ENCODE measurements at regions not wholly inside any gene's neighbourhood (a gene's known extent, or its start where the extent isn't known, plus 50 kb on each side); places are given as distances from the start of the nearest gene placed in this dataset.
"Not testable (repeated sequence)": the region's sequence is repeated elsewhere in the genome, so short reads cannot be mapped to it uniquely, and the experiment has no call there.

DNA sequence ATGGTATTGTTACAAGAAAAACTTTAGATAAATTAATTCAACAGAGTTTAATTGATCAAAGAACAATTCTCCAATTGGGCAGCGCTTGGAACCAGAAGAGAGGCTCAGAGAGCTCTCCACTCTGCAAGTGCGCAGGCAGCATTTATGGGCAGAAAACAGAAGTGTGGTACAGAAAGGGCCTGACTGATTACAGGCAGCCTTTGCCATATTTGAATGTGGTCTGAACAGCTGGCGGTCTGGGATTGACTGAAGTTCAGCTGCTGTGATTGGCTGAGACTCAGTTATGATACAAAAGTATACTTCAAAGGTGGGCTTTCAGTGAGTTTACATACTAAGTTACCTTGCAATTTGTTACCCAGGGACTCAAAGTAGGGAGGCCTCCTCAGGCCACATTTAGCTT, 301.3 kb upstream of the ID2 start (continued):
- TF ChIP-seq, protein P1, sequence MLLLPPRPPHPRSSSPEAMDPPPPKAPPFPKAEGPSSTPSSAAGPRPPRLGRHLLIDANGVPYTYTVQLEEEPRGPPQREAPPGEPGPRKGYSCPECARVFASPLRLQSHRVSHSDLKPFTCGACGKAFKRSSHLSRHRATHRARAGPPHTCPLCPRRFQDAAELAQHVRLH (tag by site-specific recombination; IDR thresholded peaks at IDR 0.05), result no peak
- no peak for TF ChIP-seq ZSCAN16 (tag by site-specific recombination; IDR thresholded peaks at IDR 0.05)
- TF ChIP-seq ZNF521 (tag by site-specific recombination; IDR thresholded peaks at IDR 0.05), result no peak
- no peak for TF ChIP-seq SALL2 (tag by site-specific recombination; IDR thresholded peaks at IDR 0.05; ENCODE audit: borderline replicate concordance)
- TF ChIP-seq ZBTB20 (tag by site-specific recombination; IDR thresholded peaks at IDR 0.05), result no peak

DNA sequence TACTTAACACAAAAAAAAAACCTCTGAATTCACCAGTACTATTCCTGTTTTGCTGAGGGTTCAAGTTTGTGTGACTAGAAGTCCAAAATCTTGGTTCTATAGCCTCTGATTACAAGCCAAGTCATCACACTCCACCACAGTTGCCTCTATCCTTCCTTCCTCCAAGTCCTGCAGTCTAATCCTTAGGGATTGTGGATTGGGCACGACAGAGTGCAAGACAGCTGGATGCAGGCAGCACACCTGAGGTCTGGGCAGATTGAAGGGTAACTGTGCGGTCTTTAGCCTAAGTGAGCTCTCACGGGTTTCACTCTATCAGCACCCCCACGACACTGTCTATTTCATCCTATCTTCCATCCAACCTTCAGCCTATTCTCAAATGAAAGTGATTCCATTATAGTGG, 299.4 kb upstream of the ID2 start:
- Histone ChIP-seq H3K4me3 (ENCODE audit: low read depth, low read length) (no peak overlapping the region), H3K4me1 (ENCODE audit: control insufficient read depth, insufficient read depth, low read length) (no peaks in the 10 kb centered on the region), H3K27ac (ENCODE audit: extremely low read depth, low read depth, low read length) (no peak overlapping the region), H3K36me3 (ENCODE audit: control insufficient read depth in 2 of 2, insufficient read depth in 1 of 2, low read length in 2 of 2) (no peaks in the 10 kb centered on the region), H3K9me3 (ENCODE audit: control insufficient read depth, insufficient read depth, low read depth, low read length) (no peaks in the 10 kb centered on the region)
- CTCF ChIA-PET, result no interaction called here
- POLR2A ChIA-PET, result no interaction called here
- TF ChIP-seq ZNF544 (tag by site-specific recombination; IDR thresholded peaks at IDR 0.05) (no peak), KLF10 (tag by site-specific recombination; IDR thresholded peaks at IDR 0.05) (no peak), ZNF610 (tag by site-specific recombination; IDR thresholded peaks at IDR 0.05; ENCODE audit: borderline replicate concordance) (no peak), ZNF112 (tag by site-specific recombination; IDR thresholded peaks at IDR 0.05) (no peak), ZBTB21 (tag by site-specific recombination; IDR thresholded peaks at IDR 0.05) (no peak), ZNF266 (tag by site-specific recombination; IDR thresholded peaks at IDR 0.05; ENCODE audit: low read depth) (no peak), ZNF404 (tag by site-specific recombination; IDR thresholded peaks at IDR 0.05) (no peak), ZNF146 (tag by site-specific recombination; IDR thresholded peaks at IDR 0.05) (no peak), ZBTB7A (tag by site-specific recombination; IDR thresholded peaks at IDR 0.05; ENCODE audit: low read depth) (no peak), HOXD13 (CRISPR knock-in tag; IDR thresholded peaks at IDR 0.05; ENCODE audit: borderline replicate concordance) (no peak), ZNF2 (tag by site-specific recombination; IDR thresholded peaks at IDR 0.05) (no peak), ZNF48 (tag by site-specific recombination; IDR thresholded peaks at IDR 0.05) (no peak), ZNF664 (tag by site-specific recombination; IDR thresholded peaks at IDR 0.05) (no peak), ZNF843 (tag by site-specific recombination; IDR thresholded peaks at IDR 0.05) (no peak), ZNF501 (tag by site-specific recombination; IDR thresholded peaks at IDR 0.05) (no peak), ZNF701 (tag by site-specific recombination; IDR thresholded peaks at IDR 0.05) (no peak)
- TF ChIP-seq, protein P2, sequence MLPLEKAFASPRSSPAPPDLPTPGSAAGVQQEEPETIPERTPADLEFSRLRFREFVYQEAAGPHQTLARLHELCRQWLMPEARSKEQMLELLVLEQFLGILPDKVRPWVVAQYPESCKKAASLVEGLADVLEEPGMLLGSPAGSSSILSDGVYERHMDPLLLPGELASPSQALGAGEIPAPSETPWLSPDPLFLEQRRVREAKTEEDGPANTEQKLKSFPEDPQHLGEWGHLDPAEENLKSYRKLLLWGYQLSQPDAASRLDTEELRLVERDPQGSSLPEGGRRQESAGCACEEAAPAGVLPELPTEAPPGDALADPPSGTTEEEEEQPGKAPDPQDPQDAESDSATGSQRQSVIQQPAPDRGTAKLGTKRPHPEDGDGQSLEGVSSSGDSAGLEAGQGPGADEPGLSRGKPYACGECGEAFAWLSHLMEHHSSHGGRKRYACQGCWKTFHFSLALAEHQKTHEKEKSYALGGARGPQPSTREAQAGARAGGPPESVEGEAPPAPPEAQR (tag by site-specific recombination; IDR thresholded peaks at IDR 0.05), result no peak
- TF ChIP-seq, protein P3, sequence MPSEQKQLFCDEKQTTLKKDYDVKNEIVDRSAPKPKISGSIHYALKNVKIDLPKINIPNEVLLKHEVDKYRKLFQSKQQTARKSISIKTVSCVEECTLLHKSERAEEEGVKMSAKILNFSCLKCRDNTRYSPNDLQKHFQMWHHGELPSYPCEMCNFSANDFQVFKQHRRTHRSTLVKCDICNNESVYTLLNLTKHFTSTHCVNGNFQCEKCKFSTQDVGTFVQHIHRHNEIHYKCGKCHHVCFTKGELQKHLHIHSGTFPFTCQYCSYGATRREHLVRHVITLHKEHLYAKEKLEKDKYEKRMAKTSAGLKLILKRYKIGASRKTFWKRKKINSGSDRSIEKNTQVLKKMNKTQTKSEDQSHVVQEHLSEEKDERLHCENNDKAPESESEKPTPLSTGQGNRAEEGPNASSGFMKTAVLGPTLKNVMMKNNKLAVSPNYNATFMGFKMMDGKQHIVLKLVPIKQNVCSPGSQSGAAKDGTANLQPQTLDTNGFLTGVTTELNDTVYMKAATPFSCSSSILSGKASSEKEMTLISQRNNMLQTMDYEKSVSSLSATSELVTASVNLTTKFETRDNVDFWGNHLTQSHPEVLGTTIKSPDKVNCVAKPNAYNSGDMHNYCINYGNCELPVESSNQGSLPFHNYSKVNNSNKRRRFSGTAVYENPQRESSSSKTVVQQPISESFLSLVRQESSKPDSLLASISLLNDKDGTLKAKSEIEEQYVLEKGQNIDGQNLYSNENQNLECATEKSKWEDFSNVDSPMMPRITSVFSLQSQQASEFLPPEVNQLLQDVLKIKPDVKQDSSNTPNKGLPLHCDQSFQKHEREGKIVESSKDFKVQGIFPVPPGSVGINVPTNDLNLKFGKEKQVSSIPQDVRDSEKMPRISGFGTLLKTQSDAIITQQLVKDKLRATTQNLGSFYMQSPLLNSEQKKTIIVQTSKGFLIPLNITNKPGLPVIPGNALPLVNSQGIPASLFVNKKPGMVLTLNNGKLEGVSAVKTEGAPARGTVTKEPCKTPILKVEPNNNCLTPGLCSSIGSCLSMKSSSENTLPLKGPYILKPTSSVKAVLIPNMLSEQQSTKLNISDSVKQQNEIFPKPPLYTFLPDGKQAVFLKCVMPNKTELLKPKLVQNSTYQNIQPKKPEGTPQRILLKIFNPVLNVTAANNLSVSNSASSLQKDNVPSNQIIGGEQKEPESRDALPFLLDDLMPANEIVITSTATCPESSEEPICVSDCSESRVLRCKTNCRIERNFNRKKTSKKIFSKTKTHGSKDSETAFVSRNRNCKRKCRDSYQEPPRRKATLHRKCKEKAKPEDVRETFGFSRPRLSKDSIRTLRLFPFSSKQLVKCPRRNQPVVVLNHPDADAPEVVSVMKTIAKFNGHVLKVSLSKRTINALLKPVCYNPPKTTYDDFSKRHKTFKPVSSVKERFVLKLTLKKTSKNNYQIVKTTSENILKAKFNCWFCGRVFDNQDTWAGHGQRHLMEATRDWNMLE (tag by site-specific recombination; conservative IDR thresholded peaks at IDR 0.05; ENCODE audit: low read depth), result no peak
- TF ChIP-seq, protein P4, sequence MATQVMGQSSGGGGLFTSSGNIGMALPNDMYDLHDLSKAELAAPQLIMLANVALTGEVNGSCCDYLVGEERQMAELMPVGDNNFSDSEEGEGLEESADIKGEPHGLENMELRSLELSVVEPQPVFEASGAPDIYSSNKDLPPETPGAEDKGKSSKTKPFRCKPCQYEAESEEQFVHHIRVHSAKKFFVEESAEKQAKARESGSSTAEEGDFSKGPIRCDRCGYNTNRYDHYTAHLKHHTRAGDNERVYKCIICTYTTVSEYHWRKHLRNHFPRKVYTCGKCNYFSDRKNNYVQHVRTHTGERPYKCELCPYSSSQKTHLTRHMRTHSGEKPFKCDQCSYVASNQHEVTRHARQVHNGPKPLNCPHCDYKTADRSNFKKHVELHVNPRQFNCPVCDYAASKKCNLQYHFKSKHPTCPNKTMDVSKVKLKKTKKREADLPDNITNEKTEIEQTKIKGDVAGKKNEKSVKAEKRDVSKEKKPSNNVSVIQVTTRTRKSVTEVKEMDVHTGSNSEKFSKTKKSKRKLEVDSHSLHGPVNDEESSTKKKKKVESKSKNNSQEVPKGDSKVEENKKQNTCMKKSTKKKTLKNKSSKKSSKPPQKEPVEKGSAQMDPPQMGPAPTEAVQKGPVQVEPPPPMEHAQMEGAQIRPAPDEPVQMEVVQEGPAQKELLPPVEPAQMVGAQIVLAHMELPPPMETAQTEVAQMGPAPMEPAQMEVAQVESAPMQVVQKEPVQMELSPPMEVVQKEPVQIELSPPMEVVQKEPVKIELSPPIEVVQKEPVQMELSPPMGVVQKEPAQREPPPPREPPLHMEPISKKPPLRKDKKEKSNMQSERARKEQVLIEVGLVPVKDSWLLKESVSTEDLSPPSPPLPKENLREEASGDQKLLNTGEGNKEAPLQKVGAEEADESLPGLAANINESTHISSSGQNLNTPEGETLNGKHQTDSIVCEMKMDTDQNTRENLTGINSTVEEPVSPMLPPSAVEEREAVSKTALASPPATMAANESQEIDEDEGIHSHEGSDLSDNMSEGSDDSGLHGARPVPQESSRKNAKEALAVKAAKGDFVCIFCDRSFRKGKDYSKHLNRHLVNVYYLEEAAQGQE (tag by site-specific recombination; IDR thresholded peaks at IDR 0.05), result no peak

DNA sequence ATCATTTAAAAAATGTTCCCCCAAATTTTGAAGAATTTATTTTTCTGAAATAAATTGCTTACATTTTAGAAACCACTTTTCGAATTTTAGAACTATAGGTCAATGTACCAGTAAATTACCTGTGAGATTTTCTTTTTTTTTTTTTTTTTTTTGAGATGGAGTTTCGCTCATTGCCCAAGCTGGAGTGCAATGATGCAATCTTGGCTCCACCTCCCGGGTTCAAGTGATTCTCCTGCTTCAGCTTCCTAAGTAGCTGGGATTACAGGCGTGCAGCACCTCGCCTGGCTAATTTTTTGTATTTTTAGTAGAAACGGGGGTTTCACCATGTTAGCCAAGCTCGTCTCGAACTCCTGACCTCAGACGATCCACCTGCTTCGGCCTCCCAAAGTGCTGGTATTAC, 295.1 kb upstream of the ID2 start:
- H3K4me1 ChIP-seq (ENCODE audit: control insufficient read depth, insufficient read depth, low read length); POLR2A ChIA-PET; H3K27ac ChIP-seq (ENCODE audit: extremely low read depth, low read depth, low read length); H3K9me3 ChIP-seq (ENCODE audit: control insufficient read depth, insufficient read depth, low read depth, low read length); H3K4me3 ChIP-seq (ENCODE audit: low read depth, low read length); H3K36me3 ChIP-seq (ENCODE audit: control insufficient read depth in 2 of 2, insufficient read depth in 1 of 2, low read length in 2 of 2): not testable (repeated sequence)
- CTCF ChIA-PET, result interaction anchor here (1.2 kb wide), 1 partner anchor 13 kb away, joined by 3 read pairs; no protein-coding TSS in a partner anchor
